ENCODE measurements at regions not wholly inside any gene's neighbourhood (a gene's known extent, or its start where the extent isn't known, plus 50 kb on each side); places are given as distances from the start of the nearest gene placed in this dataset.
"Not testable (repeated sequence)": the region's sequence is repeated elsewhere in the genome, so short reads cannot be mapped to it uniquely, and the experiment has no call there.

DNA sequence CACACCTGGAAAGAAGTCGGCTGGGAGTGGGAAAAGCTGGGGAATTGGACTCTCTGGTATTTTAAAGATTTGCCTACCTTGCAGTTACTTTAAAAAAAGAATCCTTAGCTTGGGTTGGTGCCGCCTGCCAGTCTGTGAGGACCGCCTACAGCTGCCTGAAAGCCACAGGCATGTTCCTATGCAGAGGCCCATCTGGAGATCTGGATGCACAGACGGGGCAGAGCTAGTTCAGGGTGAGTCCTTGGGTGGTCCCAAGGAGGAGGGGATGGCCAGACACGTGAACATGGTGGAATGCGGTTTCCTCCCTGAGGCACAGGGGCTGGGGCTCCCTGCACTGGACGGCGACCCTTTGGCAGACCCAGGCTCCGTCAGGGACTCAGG, 113.2 kb upstream of the IQSEC1 start:
- Mint-ChIP-seq H3K27ac (ENCODE audit: unreplicated experiment) (no peak overlapping the region), H3K9me3 (ENCODE audit: unreplicated experiment) (peaks cover 4% of the 10 kb centered on the region), H3K4me1 (ENCODE audit: unreplicated experiment) (peaks cover 41% of the 10 kb centered on the region), H3K4me3 (ENCODE audit: unreplicated experiment) (no peak overlapping the region), H3K36me3 (ENCODE audit: low read depth, unreplicated experiment) (peaks cover 24% of the 10 kb centered on the region), H3K27me3 (ENCODE audit: unreplicated experiment) (peaks cover 8% of the 10 kb centered on the region)
- DNase-seq (ENCODE audit: low spot score), result no peak
- TF ChIP-seq, protein P1, sequence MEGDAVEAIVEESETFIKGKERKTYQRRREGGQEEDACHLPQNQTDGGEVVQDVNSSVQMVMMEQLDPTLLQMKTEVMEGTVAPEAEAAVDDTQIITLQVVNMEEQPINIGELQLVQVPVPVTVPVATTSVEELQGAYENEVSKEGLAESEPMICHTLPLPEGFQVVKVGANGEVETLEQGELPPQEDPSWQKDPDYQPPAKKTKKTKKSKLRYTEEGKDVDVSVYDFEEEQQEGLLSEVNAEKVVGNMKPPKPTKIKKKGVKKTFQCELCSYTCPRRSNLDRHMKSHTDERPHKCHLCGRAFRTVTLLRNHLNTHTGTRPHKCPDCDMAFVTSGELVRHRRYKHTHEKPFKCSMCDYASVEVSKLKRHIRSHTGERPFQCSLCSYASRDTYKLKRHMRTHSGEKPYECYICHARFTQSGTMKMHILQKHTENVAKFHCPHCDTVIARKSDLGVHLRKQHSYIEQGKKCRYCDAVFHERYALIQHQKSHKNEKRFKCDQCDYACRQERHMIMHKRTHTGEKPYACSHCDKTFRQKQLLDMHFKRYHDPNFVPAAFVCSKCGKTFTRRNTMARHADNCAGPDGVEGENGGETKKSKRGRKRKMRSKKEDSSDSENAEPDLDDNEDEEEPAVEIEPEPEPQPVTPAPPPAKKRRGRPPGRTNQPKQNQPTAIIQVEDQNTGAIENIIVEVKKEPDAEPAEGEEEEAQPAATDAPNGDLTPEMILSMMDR (IDR thresholded peaks at IDR 0.05; ENCODE audit: unreplicated experiment), result no peak

GRCh38 chr3:13185737-13186434, 112.7 kb upstream of the IQSEC1 start:
- no peak for DNase-seq (ENCODE audit: low spot score)
- peaks cover 7% of the 10 kb centered on the region for H3K27me3 Mint-ChIP-seq (ENCODE audit: unreplicated experiment)
- H3K36me3 Mint-ChIP-seq (ENCODE audit: low read depth, unreplicated experiment), result peaks cover 29% of the 10 kb centered on the region
- no peak overlapping the region for H3K4me3 Mint-ChIP-seq (ENCODE audit: unreplicated experiment)
- TF ChIP-seq, protein P1 (IDR thresholded peaks at IDR 0.05; ENCODE audit: unreplicated experiment), result no peak
- H3K4me1 Mint-ChIP-seq (ENCODE audit: unreplicated experiment), result peaks cover 37% of the 10 kb centered on the region
- H3K9me3 Mint-ChIP-seq (ENCODE audit: unreplicated experiment), result peaks cover 4% of the 10 kb centered on the region
- H3K27ac Mint-ChIP-seq (ENCODE audit: unreplicated experiment), result no peak overlapping the region

- Mint-ChIP-seq H3K4me1 (ENCODE audit: unreplicated experiment) (peaks cover 10% of the 10 kb centered on the region), H3K36me3 (ENCODE audit: low read depth, unreplicated experiment) (peaks cover 31% of the 10 kb centered on the region)
- not testable (repeated sequence) for H3K4me3 Mint-ChIP-seq (ENCODE audit: unreplicated experiment); H3K9me3 Mint-ChIP-seq (ENCODE audit: unreplicated experiment); H3K27me3 Mint-ChIP-seq (ENCODE audit: unreplicated experiment); DNase-seq (ENCODE audit: low spot score); H3K27ac Mint-ChIP-seq (ENCODE audit: unreplicated experiment)
These were observed 106.5 kb upstream of the IQSEC1 start for GRCh38 chr3:13179582-13180210.

- TF ChIP-seq, protein P1 (IDR thresholded peaks at IDR 0.05; ENCODE audit: unreplicated experiment), result no peak
- H3K4me3 Mint-ChIP-seq (ENCODE audit: unreplicated experiment), result peak overlapping the region; percentile 35
- peaks cover 28% of the 10 kb centered on the region for H3K36me3 Mint-ChIP-seq (ENCODE audit: low read depth, unreplicated experiment)
- H3K9me3 Mint-ChIP-seq (ENCODE audit: unreplicated experiment), result peaks cover 6% of the 10 kb centered on the region
- H3K4me1 Mint-ChIP-seq (ENCODE audit: unreplicated experiment), result peaks cover 6% of the 10 kb centered on the region
- H3K27me3 Mint-ChIP-seq (ENCODE audit: unreplicated experiment), result peaks cover 10% of the 10 kb centered on the region
- DNase-seq (ENCODE audit: low spot score), result no peak
- H3K27ac Mint-ChIP-seq (ENCODE audit: unreplicated experiment), result no peak overlapping the region
These were observed 106.0 kb upstream of the IQSEC1 start for GRCh38 chr3:13179181-13179580.

- TF ChIP-seq, protein P1 (IDR thresholded peaks at IDR 0.05; ENCODE audit: unreplicated experiment), result no peak
- Mint-ChIP-seq H3K4me1 (ENCODE audit: unreplicated experiment) (peaks cover 6% of the 10 kb centered on the region), H3K4me3 (ENCODE audit: unreplicated experiment) (no peak overlapping the region), H3K9me3 (ENCODE audit: unreplicated experiment) (peaks cover 6% of the 10 kb centered on the region), H3K27ac (ENCODE audit: unreplicated experiment) (no peak overlapping the region), H3K36me3 (ENCODE audit: low read depth, unreplicated experiment) (peaks cover 27% of the 10 kb centered on the region), H3K27me3 (ENCODE audit: unreplicated experiment) (peaks cover 10% of the 10 kb centered on the region)
- no peak for DNase-seq (ENCODE audit: low spot score)
These were observed 104.9 kb upstream of the IQSEC1 start for GRCh38 chr3:13178107-13178506.

Data from endothelial cell (in vitro differentiated cells).